ENCODE measurements at regions not wholly inside any gene's neighbourhood (a gene's known extent, or its start where the extent isn't known, plus 50 kb on each side); places are given as distances from the start of the nearest gene placed in this dataset.

DNA sequence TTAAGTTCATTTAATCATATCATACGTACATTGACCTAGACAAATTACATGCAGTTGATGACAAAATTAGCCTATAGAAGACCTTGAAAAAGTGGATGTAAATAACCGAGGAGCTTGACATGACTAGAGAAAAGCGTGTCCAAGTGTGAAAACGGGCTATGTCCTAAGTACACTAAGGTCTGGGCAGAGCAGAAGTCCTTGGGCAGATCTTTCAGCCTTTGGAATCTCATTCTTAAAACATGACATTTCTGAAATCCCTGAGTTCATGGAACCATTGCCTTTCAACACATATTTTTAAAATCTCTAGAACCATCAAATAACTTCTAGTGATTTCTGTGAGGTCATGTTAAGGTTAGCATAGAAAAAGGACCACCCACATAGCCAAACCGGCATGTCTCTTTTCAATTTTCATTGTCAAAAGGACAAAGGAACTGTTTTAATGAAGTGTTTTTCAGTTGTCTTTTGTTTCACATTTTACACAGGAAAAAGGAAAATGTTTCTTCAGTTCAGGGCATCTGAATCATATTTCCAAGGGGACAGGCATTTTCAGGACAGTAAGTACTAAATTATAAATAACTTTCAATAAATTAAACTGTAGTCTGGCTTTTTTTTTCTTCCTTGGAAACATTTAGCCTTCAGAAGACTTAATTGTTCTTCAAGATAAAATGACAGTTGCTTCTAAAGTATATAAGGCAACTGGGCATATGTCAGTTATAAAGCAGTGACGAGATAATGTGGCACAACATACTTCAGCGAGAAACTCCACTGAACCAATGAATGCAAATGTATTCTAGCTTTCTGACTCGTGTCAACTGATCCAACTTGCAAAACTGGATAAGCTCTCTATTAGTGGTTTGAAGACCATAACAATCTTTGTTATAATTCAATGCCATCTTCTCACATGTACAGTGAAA, 416.8 kb downstream of the NFIB start:
- no peak for DNase-seq (ENCODE audit: low spot score)

DNA sequence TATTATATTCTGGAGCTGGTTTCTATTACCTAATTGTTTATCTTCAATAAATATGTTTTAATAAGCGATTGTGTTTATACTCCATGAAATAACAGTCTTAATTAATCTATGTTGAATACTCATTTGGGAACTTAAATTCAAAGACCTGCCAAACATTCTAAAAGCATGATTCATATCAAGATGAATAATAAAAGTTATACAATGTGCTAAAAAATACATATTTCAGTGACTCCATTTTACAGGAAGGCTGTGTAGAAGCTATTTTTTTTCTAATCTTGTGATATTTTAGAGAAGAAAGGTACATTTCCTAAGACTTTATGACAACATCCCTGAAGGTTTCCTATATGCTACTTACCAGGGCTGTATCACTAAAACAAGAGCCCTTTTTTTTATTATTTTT, 417.9 kb downstream of the NFIB start:
- no peak for DNase-seq (ENCODE audit: low spot score)

DNA sequence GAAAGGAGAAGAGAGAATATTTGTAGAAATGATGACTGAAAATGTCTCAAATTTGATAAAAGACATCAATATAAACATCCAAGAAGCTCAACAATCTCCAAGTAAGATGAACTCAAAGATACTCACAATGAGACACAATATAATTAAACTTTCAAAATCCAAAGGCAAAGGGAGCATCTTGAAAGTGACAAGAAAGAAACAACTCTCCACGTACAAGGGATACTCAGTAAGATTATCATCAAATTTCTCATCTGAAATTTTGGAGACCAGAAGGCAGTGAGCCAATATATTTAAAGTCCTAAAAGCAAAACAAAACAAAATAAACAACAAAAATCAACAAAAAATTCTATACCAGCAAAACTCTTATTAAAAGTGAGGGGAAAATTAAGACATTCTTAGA, 428.7 kb downstream of the NFIB start:
- no peak for DNase-seq (ENCODE audit: low spot score)

DNA sequence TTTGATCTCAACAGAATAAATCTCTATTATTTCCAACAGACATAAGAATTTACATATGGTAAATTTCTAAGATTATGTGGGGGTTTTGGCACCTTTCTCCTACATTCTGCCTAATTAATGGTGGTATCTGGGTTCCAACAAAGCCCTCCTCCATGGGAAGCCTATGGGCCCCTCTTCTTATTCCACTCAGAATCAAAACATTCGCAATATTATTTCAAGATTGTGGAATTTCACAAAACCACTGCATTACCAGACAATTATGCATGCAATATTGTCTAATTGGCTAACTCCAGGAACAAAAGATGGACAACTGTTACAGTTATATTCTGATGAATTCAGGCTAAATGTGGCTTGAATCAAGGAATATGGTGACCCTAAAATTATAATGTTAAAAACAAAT, 434.0 kb downstream of the NFIB start:
- no peak for DNase-seq (ENCODE audit: low spot score)

DNA sequence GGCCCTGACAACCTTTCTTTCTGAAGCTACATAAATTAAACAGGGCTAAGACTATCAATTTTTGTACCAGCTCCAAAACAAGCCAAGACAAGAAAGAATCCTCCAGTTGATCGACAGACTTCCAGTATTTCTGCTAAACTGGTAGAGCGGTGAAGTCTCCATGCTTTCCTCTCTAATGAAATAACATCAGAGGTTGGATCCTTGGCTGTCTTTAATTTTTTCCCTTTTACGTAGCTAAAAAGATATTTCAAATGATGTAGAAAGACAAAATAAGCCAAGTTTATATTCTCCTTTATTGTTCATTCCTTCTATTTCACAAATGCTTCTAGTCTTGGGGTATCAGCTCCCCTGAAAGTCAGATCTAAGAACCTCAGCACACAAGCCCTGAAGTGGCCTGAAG, 434.9 kb downstream of the NFIB start:
- no peak for DNase-seq (ENCODE audit: low spot score)

DNA sequence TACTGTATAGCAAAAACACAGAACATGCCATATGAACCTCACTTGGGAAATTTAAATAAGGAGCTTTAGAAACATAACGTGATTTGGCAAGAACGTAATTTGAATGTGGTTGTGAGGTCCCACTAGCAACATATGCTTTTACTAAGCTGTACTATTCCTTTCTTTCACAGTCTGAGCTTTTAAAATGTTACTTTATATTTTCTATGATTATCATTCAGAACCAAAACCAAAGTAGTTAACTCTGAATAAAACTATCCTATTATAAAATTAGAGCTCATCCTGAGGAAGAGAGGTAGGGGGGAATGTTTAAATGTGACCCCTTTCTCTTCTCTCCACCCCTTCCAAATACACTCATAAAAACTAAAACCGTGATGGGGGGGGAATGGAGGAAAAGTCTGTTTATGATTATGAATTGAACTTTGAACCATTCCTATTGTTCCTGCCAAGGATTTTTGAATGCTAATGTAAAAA, 435.7 kb downstream of the NFIB start:
- DNase-seq (ENCODE audit: low spot score): no peak

DNA sequence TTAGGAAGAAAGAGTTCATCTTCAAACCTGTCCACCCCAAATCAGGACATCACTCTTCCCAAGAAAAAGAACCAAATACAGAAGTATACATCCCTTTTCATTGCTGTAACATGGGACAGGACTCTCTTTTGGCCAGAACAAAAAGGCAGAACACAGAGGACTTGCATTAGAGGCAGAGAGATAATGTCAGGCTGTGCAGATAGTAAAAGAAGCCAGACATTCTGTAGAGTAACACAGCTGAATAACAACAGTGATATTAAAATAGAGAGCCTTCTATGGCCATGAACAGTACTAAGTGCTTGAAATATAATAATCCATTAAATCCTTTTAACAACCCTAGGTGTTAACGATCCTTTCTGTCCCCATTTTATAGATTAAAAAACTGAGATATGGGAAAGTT, 437.2 kb downstream of the NFIB start:
- DNase-seq (ENCODE audit: low spot score): no peak

DNA sequence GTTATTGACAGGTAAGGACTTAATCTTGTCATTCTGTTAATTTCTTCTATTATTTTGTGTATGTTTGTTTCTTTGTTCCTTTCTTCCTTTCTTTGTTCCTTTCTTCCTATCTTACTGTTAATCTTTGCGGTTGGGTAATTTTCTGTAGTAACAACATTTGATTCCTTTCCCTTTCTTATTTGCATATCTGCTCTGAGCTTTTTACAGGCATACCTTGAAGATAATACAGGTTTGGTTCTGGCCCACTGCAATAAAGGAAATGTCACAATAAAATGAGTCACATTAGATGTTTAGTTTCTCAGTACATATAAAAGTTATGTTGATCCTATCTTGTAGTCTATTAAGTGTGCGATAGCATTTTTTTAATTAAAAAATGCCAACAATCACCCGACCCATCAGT, 440.7 kb downstream of the NFIB start:
- DNase-seq (ENCODE audit: low spot score): no peak

DNA sequence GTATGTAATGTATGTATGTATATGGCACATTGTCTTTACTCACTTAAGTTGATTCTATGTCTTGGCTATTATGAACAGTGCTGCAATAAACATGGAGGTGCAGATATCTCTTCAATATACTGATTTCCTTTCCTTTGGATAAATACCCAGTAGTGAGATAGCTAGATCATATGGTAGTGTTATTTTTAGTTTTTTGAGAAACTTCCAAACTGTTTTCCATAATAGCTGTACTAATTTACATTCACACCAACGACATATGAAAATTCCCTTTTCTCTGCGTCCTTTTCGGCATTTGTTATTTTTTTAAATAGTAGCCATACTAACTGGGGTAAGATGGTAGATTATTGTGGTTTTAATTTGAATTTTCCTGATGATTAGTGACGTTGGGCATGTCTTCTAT, 445.6 kb downstream of the NFIB start:
- no peak for DNase-seq (ENCODE audit: low spot score)

DNA sequence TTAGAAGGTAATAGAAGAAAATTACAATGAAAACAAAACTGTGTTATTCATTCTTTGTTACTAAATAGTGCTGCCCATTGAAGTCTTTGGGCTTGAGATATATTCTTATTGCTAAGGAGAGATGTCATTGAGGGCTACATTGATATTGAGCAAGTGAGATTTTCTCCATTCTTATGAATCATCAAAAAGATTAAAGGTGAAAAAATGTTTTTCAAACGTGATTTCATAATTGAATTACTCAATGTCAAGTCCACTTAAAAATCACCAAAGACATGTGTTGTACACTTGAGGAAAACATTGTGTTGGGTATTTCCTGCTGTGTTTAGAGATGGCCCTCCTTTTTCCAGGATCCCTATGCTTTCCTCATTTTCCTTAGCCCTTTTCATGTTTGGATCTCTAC, 448.1 kb downstream of the NFIB start:
- no peak for DNase-seq (ENCODE audit: low spot score)

DNA sequence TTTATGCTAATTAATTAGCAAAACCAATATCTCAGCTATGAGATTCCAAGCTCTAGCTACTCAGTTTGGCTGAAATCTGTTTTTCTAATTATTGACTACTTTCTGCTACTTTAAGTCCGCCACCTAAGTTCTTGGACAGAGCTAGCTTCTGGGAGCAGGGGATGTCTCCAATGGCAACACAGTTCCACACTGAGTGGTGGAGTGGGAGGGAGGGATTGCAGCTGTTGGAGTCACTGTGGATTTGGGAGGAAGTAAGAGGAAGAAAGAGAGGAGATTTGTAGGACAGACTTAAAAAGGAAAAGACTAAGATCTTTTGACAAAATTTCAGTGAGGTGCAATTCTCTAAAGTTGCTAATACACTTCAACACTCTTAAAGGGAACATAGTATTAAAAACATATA, 450.8 kb downstream of the NFIB start:
- DNase-seq (ENCODE audit: low spot score): no peak

DNA sequence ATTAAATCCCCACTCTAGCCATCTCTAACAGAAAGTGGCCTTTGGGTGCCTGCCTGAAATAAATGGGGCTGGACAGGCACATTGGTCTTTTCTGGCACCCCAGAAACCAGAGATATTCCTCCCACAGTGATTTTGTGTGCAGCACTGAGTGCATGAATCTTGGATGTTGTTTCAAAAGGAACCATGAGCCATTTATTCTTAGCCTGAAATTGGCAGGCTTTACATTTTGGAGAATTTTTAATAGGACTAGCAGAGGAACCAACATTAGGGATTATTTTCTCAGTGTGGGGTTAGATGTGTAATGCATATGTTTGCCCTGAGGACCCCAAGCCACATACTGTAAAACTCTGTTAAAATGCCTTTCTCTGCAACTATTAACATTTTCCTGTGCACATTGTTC, 451.3 kb downstream of the NFIB start:
- DNase-seq (ENCODE audit: low spot score): no peak

DNA sequence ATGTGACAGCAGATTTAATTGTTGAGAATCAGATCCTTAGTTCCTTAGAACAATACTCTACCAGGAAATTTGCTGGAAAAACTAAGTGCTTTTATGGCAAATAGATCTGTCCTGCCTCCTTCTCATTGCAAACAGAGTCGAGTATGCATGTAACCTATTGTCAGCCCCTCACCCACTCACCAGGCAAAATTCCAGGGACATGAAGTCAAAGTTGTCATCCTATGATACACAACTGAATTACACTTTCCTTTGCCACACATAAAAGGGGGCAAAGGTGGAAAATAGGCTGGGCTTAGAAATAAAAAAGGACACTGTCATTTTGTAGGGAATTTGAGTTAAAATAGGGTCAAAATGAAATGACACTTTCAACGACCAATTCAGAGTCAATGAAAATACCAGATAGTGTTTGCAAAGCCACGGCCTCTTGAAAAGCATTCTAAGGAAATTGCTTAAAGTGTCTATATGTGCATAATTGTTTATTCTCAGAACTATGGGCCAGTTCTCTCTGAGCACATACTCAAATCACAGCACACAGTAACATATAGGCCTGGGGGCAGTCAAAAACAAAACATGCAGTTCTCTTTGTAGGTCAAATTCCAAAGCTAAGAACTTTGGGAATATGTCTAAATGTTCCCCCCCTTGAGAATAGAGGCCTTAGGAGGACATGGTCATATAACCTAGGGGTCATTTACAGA, 452.8 kb downstream of the NFIB start:
- DNase-seq (ENCODE audit: low spot score): no peak

DNA sequence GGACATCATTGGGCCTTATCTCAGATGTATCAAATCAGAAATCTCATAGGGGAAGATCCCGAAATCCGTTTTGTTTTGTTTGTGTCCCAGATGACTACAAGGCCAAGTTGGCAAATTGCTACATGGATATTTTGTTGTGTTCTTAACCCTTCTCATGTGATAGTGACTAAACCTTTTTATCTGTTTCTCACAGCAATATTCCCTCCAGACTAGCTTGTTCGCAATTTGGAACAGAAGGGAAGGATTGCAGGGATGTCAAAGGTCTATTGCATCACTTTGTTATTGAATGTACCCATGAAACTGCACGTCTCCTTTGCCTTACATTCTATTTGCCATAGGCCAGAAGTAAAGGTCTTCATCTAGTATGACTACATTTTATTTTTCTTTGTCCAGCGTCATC, 453.9 kb downstream of the NFIB start:
- DNase-seq (ENCODE audit: low spot score): no peak

DNA sequence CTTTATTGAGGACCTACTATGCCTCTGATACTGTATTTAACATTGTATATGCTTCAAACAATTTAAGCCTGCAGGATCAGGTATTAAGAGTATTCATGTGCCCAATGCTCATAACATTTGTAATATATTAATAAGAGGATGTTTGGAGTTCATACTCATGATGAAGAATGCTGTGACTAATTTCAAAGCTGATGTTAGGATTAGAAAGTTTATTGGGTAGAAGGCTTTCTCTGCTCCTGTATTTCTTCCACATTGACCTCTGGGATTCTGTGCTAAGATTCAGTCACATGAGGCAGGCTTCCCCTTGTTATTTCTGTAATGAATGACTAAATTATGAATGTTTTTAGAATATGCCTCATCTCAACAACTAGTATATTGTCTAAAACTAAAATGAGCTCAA, 456.4 kb downstream of the NFIB start:
- no peak for DNase-seq (ENCODE audit: low spot score)

DNA sequence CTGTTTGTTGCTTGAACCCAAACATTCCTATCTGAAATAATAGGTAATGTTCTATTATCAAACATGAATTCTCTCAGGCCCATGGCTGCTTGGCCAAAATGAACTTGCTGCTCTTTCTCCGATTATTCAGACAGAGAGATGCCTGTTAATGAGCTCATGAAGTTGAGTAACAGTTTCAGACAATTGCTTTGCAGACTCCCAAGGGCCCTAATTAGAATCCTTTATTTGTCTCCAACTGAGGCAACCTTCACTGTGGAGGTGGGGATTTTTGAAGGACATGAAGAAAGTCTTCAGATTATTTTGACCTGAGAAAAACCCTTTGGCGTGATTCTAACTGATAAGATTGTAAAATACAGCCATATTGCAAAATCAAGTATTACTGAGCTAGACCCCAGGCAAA, 466.7 kb downstream of the NFIB start:
- DNase-seq (ENCODE audit: low spot score): no peak

DNA sequence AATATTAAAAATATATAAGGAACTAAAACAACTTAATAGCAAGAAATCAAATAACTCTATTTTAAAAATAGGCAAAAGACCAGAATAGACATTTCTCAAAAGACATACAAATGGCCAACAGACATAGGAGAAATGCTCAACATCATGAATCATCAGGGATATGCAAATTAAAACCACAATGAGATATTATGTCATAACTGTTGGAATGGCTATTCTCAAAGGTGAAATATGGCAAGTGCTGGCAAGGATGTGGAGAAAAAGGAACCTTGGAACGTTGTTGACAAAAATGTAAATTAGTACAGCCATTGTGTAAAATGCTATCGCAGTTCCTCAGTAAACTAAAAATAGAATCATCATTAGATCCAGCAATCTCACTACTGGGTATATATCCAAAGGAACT, 468.5 kb downstream of the NFIB start:
- no peak for DNase-seq (ENCODE audit: low spot score)

DNA sequence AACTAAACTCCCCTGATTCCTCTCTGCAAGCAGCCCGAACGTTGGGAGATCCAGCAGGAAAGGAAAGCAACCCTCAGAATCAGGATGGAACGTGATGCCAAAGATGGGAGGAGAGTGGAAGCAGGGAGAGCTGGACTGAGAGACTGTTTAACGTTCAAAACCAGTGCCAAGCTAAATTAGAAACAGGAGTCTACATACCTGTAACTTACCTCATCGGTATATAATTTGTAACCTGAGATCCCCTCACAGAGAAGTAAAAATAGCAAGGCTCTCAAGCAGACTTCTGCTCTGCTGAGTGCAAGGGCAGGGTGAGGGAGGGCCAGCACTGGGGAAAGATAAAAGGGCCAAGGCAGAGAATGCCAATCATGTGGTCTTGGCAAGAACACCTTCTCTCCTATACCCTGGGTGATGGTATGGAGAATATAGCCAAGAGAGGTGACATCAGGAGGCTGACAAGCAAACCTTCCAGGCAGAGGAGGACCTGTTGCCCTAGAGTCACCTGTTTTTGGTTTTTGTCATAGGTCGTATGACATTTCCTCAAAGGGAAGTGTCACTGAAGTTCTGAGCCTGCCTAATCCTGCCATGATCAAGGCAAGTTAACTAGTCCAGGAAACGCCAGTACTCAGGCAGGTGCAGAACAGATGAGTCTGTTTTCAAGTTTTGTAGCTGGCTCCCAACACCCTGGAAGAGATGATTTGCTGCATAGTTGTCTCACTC, 472.0 kb downstream of the NFIB start:
- DNase-seq (ENCODE audit: low spot score): no peak

DNA sequence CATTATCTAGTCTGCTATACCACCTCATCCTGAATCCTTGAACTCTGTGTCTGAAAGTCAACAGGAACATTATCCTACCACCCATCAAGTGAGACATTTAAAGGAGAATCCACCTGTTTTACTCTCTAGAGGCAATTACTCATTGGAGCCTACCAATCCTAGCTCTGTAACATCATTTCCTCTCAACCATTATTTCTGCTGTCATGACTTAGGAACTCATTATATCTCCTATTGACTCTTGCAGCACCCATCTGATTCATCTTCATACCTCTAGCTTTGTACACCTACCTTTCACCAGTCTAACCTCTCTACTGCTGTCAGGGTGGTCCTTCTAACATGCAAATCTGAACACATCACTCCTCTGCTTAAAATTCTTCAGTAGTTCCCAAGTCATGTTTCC, 481.5 kb downstream of the NFIB start:
- no peak for DNase-seq (ENCODE audit: low spot score)

DNA sequence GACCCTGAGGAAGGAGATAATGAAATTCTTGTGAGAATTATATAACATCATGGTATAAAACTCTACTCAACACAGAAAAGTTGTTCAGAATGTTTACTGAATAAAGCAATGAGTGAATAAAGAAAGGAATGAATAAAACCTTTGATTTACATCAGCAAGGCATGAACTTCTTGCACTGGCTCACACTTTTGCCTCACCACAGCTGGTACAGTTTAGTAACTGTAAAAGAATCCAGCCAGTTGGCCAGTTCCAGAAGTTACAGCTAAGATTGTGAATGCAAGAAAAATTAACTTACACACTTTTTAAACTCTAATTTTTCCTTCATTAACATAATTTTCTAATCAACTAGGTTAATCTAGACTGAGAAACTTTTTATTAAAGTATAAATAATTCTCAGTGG, 490.9 kb downstream of the NFIB start:
- DNase-seq (ENCODE audit: low spot score): no peak

DNA sequence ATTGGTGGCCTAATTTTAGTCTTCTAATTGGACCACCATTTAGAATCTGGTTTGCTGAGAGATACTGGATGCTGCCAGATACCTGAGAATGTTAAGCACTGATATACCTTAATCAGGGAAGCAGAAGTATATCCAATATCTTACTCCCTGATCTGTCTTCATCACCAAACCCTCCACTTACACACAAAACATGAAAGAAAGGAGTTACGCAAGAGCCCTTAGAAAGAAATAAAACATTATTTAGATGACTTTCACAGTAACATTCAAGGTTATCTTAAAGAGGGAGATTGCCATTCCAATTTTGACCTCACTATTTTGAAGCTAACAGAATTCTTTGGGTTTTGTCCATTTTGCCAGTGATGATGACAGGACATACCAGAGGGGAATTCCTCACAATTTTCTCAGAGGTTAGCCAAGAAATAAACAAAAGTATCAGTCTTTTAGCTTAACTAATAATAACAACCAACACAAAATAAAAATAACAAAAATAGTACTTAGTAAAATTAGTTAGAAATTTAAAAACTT, 496.1 kb downstream of the NFIB start:
- no peak for DNase-seq (ENCODE audit: low spot score)

DNA sequence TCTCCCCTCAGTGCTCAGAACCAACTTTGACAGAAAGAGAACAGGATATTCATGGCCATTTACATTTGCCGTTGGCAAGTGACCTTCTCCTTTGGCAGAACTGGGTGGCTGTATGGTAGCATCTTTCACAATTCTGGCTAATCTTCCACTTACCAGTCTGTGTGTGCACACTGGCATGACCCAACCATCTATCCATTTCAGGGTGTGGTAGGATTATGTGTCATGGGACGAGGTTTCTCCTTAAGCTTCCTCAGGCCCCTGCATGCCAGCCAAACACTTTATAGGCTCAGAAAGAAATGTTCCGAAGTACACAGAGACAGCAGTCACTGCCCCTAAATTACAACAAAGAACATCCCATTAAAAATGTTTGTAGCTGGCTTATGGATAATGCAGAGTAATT, 497.1 kb downstream of the NFIB start:
- no peak for DNase-seq (ENCODE audit: low spot score)

Measured in SW480 (cell line).